Fibroblast of lung (primary cell): ENCODE measurements at regions not wholly inside any gene's neighbourhood (a gene's known extent, or its start where the extent isn't known, plus 50 kb on each side); places are given as distances from the start of the nearest gene placed in this dataset.

Experiments
- DNase-seq, 2 donors: peaks; one replicate each; pipeline versions ENCODE4 v3.0.0 to v3.0.0-alpha.2; 2010; ENCODE audit warnings: low read depth in 2 of 2
- H2AFZ ChIP-seq: 2 replicates; pipeline ENCODE4 v1.5.1; 2012; ENCODE audit warnings: low read length, control low read depth, inconsistent platforms
- H3K27ac ChIP-seq: 2 replicates; pipeline ENCODE4 v1.5.1; 2011; ENCODE audit warnings: low read length, control low read depth; ENCODE audit not compliant: insufficient read depth
- H3K27me3 ChIP-seq: 2 replicates; pipeline ENCODE4 v1.5.1; 2011; ENCODE audit warnings: mild to moderate bottlenecking, low read length; ENCODE audit not compliant: control insufficient read depth, insufficient read depth
- H3K36me3 ChIP-seq: 2 replicates; pipeline ENCODE4 v1.5.1; 2011; ENCODE audit warnings: low read length; ENCODE audit not compliant: control insufficient read depth, insufficient read depth
- H3K4me1 ChIP-seq: 2 replicates; pipeline ENCODE4 v1.5.1; 2011; ENCODE audit warnings: low read length; ENCODE audit not compliant: control insufficient read depth, insufficient read depth; ENCODE audit errors: extremely low read depth
- H3K4me2 ChIP-seq: 2 replicates; pipeline ENCODE4 v1.5.1; 2011; ENCODE audit warnings: low read length, control low read depth; ENCODE audit not compliant: insufficient read depth; ENCODE audit errors: extremely low read depth
- H3K4me3 ChIP-seq, 4 experiments: fragments of 200-600 bp in 1 of 4; sonication (generic) in 1 of 4; replicated peaks in 1 of 4; 2 replicates each; pipeline ENCODE4 v1.5.1; 2011 to 2016; ENCODE audit warnings: low read length in 4 of 4, low read depth in 3 of 4, mild to moderate bottlenecking in 3 of 4, control low read depth in 2 of 4, inconsistent platforms in 1 of 4, mixed read lengths in 1 of 4; ENCODE audit not compliant: insufficient read depth in 1 of 4; ENCODE audit errors: control extremely low read depth in 1 of 4
- H3K79me2 ChIP-seq: 2 replicates; pipeline ENCODE4 v1.5.1; 2012; ENCODE audit warnings: mild to moderate bottlenecking, low read length, inconsistent platforms; ENCODE audit not compliant: control insufficient read depth, insufficient read depth
- H3K9ac ChIP-seq: 2 replicates; pipeline ENCODE4 v1.5.1; 2011; ENCODE audit warnings: mild to moderate bottlenecking, low read length, control low read depth; ENCODE audit not compliant: insufficient read depth
- H3K9me3 ChIP-seq: 2 replicates; pipeline ENCODE4 v1.5.1; 2012; ENCODE audit warnings: low read depth, low read length; ENCODE audit not compliant: control insufficient read depth, insufficient read depth
- H4K20me1 ChIP-seq: 2 replicates; pipeline ENCODE4 v1.5.1; 2011; ENCODE audit warnings: low read length; ENCODE audit not compliant: control insufficient read depth, insufficient read depth; ENCODE audit errors: extremely low read depth
- CTCF ChIP-seq, 2 donors: IDR thresholded peaks in 1 of 2; conservative IDR thresholded peaks in 1 of 2; 1 replicate in 1 of 2; 2 replicates in 1 of 2; pipeline ENCODE4 v1.5.1; 2011 to 2012; ENCODE audit warnings: low read length in 2 of 2, control low read depth in 1 of 2, inconsistent platforms in 1 of 2, low read depth in 1 of 2, mild to moderate bottlenecking in 1 of 2
- EZH2 ChIP-seq: IDR thresholded peaks from 2 replicates; pipeline ENCODE4 v1.5.1; 2012; ENCODE audit warnings: low read length, control low read depth, mild to moderate bottlenecking; ENCODE audit errors: missing control alignments

GRCh38 chr19:30105316-30105715 lies 163.3 kb downstream of the URI1 start:
- H3K27ac ChIP-seq = no peak overlapping the region
- no peaks in the 10 kb centered on the region for H3K27me3 ChIP-seq
- TF ChIP-seq EZH2 = no peak
- no peaks in the 10 kb centered on the region for H3K9me3 ChIP-seq
- no peaks in the 10 kb centered on the region for H4K20me1 ChIP-seq
- no peak overlapping the region for H3K4me2 ChIP-seq
- no peaks in the 10 kb centered on the region for H3K79me2 ChIP-seq
- H3K4me1 ChIP-seq = no peaks in the 10 kb centered on the region
- H3K9ac ChIP-seq = no peak overlapping the region
- H3K36me3 ChIP-seq = no peaks in the 10 kb centered on the region
- no peak overlapping the region for H2AFZ ChIP-seq
- no peak for DNase-seq
- no peak overlapping the region for H3K4me3 ChIP-seq

GRCh38 chr19:30105727-30106126 lies 163.7 kb downstream of the URI1 start:
- no peak for TF ChIP-seq CTCF (conservative IDR thresholded peaks at IDR 0.05 in 1 of 2, IDR thresholded peaks at IDR 0.05 in 1 of 2; ENCODE audit: low read depth in 1 of 2, low read length in 2 of 2)
- TF ChIP-seq EZH2 = no peak
- no peak overlapping the region for H2AFZ ChIP-seq

GRCh38 chr19:30106417-30107095 lies 164.5 kb downstream of the URI1 start:
- H3K9ac ChIP-seq = no peak overlapping the region
- H3K27me3 ChIP-seq = no peaks in the 10 kb centered on the region
- H4K20me1 ChIP-seq = no peaks in the 10 kb centered on the region
- no peak for DNase-seq
- H2AFZ ChIP-seq = no peak overlapping the region
- TF ChIP-seq CTCF (conservative IDR thresholded peaks at IDR 0.05 in 1 of 2, IDR thresholded peaks at IDR 0.05 in 1 of 2; ENCODE audit: low read depth in 1 of 2, low read length in 2 of 2) (no peak), EZH2 (no peak)
- H3K4me2 ChIP-seq = no peak overlapping the region
- no peak overlapping the region for H3K27ac ChIP-seq
- no peaks in the 10 kb centered on the region for H3K4me1 ChIP-seq
- H3K4me3 ChIP-seq = no peak overlapping the region
- H3K79me2 ChIP-seq = no peaks in the 10 kb centered on the region
- H3K9me3 ChIP-seq = no peaks in the 10 kb centered on the region
- H3K36me3 ChIP-seq = no peaks in the 10 kb centered on the region

More at GRCh38 chr19:30105727-30106126, 163.7 kb downstream of the URI1 start:
- H3K4me2 ChIP-seq = no peak overlapping the region
- H3K4me1 ChIP-seq = no peaks in the 10 kb centered on the region
- no peak overlapping the region for H3K27ac ChIP-seq
- no peak overlapping the region for H3K9ac ChIP-seq
- no peaks in the 10 kb centered on the region for H3K36me3 ChIP-seq
- H3K9me3 ChIP-seq = no peaks in the 10 kb centered on the region
- H3K4me3 ChIP-seq = no peak overlapping the region
- DNase-seq = no peak
- H4K20me1 ChIP-seq = no peaks in the 10 kb centered on the region
- H3K79me2 ChIP-seq = no peaks in the 10 kb centered on the region
- no peaks in the 10 kb centered on the region for H3K27me3 ChIP-seq
